GM19328 (cell line): ENCODE measurements at regions not wholly inside any gene's neighbourhood (a gene's known extent, or its start where the extent isn't known, plus 50 kb on each side); places are given as distances from the start of the nearest gene placed in this dataset.

ENCODE experiments used
- ATAC-seq: cut with Tn5 transposase; IDR thresholded peaks from one replicate; pipeline ENCODE4 v1.9.1; 2021; ENCODE audit warnings: mild to moderate bottlenecking, moderate library complexity; ENCODE audit not compliant: unreplicated experiment

DNA sequence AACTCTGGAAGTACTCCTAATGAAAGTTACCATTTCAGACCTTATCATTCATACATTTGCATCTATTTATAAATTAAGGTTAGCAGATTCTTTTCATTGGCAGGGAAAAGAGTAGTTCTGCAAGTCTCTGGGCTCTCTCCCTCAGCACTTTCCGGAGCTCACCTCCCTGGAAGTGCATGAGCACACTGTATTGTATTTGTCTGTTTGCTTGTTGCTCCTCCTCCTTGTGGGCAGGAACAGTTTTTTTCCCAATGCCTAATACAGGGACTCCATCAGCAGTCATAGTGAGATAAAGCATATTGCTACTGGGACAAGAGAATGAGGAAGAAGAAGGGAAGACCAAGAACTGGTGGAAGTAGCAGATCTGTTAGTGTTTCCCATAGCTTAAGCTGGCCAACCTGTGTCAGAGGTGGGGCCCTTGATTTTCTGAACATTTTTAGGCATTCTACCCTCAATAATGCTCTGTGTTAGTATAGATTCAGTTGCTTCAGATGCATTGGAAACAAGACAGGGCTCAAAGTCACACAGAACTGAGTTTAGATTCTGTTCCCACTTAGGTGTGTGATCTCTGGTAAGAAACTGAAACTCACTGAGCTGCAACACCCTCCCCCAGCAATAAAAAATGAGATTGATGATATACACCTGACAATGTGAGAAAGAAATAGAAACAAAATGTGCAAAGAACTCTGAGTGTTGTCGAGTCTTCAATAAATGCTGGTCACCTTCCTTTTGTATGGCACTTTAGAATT, 407.8 kb downstream of the TUSC7 start:
- no peak for ATAC-seq

DNA sequence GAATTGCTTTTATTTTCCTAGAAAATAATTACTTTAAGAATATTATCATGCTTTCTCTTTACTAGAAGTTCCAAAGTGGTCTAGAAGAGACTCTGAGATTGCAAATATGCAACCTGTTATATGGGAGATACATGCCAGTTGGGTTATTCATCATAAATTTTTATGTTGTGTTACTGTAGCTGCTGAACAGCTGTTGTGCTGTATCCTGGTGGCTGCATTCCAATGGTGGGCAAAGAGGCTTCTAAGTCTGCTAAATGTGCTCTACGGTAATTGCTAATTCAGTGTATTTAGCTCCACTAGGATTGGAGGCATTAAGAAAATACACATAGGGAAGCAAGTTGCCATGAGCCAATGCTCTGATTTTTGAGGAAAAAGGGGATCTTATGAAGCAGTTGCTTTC, 409.0 kb downstream of the TUSC7 start:
- ATAC-seq: no peak

DNA sequence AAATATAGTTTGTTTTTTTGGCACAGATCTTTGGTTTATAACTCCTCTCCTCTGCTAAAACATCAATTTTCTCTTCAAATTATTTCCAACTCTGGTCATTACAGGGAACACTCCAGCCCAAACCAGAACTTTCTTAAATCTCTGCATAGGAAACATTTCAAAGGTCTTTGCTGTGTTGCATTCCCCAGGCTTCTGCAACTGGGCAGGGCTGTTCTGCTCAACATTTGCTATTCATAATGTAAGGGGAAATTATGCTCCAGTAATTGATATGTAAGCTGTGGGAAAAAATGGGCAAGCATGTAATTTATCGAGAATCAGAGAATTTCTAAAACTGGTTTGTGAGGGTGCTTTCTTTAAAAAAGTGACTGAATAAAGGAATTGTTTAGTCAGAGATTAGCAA, 410.4 kb downstream of the TUSC7 start:
- ATAC-seq: no peak

DNA sequence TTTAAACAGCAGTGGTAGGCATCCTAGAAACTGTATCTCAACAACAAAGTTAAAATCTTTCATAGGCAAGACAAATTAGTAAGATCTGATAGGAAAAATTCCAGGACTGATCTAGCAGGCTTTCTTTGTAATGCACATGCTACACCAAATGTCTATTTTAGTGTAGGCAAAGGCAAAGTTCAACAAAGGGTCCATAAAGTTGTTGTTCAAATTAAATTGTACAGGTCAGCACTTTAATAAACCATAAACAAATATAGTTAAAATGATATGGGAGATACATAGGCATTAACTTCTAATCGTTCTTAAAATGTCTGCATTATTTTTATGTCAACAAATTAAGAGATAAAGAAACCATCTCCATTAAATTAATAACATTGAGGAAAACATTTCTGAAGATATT, 413.0 kb downstream of the TUSC7 start:
- no peak for ATAC-seq

DNA sequence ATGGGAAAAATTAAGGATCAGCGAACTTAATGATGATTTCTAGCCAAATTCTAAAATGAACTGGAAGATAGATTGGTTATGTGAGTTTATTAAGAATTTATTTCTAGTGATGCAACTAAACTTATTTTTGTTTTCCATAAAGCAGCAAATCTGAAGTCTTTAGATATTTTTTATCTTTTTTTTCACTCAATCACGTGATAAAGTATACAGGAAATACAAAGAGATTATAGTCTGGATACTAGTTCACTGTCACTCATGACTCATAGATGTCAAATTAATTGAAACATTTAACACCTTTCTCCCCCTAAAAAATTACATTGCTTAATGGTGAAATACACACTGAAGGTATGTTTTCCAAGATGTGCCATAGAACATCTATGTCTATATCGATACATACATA, 416.9 kb downstream of the TUSC7 start:
- ATAC-seq: no peak

DNA sequence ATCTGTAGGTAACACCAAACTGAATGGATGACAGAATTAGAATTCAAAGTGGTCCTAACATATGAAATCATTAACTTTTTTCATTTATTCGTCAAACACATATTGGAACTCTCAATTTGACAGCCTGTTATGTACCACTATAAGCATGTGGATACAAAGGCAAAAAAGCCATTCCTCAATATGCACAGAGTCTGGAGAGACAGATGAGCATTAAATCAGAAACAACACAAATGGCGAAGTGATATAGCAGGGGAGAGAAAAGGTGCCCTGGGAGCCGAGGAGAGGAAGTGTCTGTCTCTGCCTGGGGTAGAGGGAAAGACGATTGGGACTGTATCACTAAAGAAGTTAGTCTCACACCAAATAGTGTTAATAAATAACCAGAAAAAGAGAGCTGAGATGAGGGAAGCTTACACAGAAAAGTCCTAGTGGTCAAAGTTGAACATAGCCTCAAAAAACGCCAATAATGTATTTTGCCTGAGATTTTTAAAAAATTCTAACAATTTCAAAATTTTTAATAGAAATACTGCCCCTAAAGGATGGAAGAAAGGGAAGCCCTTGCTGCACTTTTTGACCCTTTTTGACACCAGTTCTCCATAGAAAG, 417.5 kb downstream of the TUSC7 start:
- ATAC-seq: no peak

GRCh38 chr3:117128133-117128532, 418.6 kb downstream of the TUSC7 start:
- no peak for ATAC-seq

GRCh38 chr3:117128872-117129271, 419.3 kb downstream of the TUSC7 start:
- no peak for ATAC-seq

GRCh38 chr3:117129516-117129915, 419.9 kb downstream of the TUSC7 start:
- no peak for ATAC-seq

- no peak for ATAC-seq
These were observed 420.6 kb downstream of the TUSC7 start for GRCh38 chr3:117130222-117130621.

GRCh38 chr3:117131259-117131658, 421.7 kb downstream of the TUSC7 start:
- ATAC-seq: no peak

- ATAC-seq: no peak
These were observed 423.5 kb downstream of the TUSC7 start for GRCh38 chr3:117133066-117133465.

- ATAC-seq: no peak
These were observed 425.6 kb downstream of the TUSC7 start for GRCh38 chr3:117135207-117135606.

- no peak for ATAC-seq
These were observed 426.4 kb downstream of the TUSC7 start for GRCh38 chr3:117136003-117136402.

DNA sequence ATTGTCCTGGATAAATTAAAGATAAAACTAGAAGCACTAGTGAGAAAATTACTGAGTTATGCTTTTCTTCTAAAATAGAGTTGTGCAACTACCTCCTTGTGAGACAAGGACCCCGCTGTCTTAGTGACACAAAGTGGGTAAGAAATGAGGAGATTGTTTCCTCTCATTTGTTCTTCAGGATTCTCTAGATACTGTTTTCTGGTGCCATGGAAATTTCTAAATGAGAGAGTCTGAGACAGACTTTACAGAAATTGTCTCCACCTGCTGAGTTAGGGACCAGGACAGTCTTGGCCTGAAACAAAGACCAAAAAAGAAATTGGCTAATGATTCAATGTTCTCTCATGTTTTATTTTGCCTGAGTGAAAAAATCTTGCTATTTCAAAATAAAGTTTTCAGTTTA, 427.5 kb downstream of the TUSC7 start:
- ATAC-seq: no peak

DNA sequence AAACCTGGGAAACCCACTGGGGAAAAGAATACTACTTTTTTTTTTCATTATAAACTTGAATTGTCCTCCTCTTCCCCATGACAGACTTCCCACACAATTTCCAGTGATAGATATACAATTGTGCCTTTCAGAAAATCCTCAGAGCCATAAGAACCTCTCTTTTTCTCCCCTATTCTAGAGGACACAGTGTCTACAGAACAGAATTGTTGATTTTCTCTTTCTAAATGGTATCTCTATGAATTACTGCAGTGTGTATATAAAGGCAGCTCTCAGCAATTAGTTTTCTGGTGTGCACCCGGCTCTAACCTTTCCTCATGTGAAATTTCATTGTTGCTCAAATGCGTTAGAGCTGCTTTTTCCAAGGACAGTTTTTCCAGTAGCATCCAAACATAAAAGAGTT, 430.1 kb downstream of the TUSC7 start:
- no peak for ATAC-seq

DNA sequence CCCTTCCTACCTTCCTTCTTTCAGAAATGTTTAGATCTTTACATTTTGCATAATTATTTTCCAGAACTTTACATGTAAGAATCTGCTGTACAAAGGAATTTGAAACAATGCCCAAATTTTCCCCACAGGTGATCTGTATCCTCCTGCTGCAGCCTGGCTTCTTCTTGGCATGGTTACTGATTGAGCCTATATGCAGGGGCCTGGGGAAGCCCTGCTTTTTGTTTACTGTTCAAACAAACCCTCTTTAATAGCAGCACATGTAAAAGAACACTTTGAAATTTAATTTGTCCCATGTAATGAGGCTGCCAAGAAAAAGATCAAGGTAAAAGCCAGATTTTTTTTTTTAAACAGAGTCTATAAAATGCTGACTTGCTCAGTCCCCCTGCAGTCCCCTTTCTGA, 432.2 kb downstream of the TUSC7 start:
- ATAC-seq: no peak

DNA sequence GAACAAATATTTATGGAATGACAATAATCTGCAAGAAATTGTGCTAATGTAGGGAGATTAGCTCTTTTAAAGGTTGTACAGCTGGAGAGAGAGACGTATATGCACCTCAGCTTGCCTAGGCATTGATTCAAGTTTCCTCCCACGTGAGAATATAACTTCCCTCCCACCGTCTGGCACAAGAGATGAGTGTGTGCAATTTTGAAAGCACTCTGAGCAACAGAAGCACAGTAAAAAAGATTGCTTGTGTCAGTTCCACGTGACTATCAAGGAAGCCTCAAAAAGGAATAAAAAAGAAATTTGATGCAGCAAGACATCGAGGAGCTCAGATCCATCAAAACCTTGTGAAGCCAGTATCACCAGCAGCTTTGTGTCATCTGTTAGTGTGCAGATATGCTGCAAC, 435.3 kb downstream of the TUSC7 start:
- ATAC-seq: no peak

DNA sequence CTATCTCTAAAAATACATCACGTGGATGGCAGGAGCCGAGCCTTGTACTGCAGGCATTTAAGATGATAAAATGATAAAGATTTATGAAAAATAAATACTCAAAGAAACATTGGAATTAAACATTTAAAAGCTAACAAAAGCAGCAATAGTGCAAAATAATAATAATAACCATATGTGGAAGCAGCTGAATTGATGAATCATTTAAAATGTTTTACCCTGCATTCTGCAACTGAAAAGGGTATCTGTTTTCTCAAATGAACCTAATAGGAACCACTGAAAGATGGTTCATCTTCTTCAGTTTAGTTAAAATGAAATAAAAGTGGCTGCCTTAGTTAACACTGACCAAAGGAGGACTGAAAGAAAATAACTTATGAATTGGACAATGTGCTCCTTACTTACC, 436.1 kb downstream of the TUSC7 start:
- no peak for ATAC-seq

DNA sequence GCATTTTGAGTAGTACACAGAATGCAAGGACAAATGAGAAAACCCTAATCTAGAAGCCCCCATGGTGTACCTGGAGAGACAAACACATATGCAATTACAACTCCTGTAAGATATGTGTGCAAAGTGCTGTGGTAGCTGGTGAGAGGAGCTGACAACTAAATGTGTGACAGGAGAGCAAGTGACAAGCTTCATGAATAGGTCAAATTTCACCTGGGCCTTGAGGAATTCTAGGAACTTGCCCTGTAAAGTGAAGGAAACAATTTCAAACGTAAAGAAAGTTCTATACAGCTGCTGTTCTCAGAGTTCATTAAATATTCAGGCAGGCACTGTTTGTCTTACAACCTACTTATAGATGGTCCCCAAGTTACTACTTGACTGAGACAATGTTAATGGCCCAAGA, 437.0 kb downstream of the TUSC7 start:
- no peak for ATAC-seq

- no peak for ATAC-seq
These were observed 440.0 kb downstream of the TUSC7 start for GRCh38 chr3:117149584-117149983.

DNA sequence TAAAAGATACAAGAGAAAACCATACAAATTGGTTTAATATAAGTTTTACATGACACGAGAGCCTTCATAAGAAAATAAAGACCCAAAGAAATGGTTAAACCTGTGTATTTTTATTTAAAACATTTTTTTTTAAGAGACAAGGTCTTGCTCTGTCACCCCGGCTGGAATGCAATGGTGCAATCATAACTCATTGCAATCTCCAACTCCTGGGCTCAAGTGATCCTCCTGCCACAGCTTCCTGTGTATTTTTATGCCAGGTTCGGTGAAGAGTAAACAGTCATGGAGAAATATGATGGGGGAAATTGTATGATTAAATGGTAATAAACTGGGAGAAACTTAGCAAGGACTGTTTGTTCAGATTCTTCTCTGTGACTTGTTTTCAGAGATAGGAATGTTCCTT, 441.0 kb downstream of the TUSC7 start:
- ATAC-seq: no peak

- ATAC-seq: no peak
These were observed 450.6 kb downstream of the TUSC7 start for GRCh38 chr3:117160176-117160575.
